ENCODE measurements at regions not wholly inside any gene's neighbourhood (a gene's known extent, or its start where the extent isn't known, plus 50 kb on each side); places are given as distances from the start of the nearest gene placed in this dataset.

DNA sequence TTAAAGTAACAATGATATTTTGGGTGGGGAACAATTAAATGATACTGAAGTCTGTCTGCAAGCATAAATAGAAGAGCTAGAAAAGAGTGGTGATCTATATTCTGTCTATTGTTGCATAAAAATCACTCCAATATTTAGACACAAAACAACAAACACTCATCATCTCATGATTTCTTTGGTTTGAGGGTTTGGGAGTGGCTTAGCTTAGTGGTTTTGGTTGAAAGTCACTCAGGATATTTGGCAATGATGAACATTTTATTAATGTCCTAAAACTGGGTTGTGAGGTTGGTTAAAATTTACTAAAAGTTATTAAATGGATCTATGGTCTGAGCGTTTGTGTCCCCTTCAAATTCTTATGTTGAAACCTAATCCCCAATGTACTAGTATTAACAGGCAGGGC is 54.7 kb upstream of the EGFR start:
- no peaks in the 10 kb centered on the region; the same call in 1 of the 2 replicates for H3K27me3 ChIP-seq (ENCODE audit: control insufficient read depth, insufficient read depth, low read length)
- H3K4me2 ChIP-seq (ENCODE audit: low read depth, low read length): no peak overlapping the region
- no peak overlapping the region for H2AK5ac ChIP-seq (ENCODE audit: low read depth, low read length)
- DNase-seq (no peak), ATAC-seq (ENCODE audit: low read depth) (no peak)
- no peak overlapping the region for H3K14ac ChIP-seq (replicated peaks; ENCODE audit: low read depth, low read length)
- H2AFZ ChIP-seq (replicated peaks; ENCODE audit: low read length, poor library complexity): no peak overlapping the region
- H2BK120ac ChIP-seq (ENCODE audit: low read depth, low read length): no peak overlapping the region
- H4K5ac ChIP-seq (ENCODE audit: low read depth, low read length): no peak overlapping the region
- POLR2A ChIA-PET (ENCODE audit: unreplicated experiment): no interaction called here
- peaks cover 5% of the 10 kb centered on the region for H3K4me1 ChIP-seq (ENCODE audit: control insufficient read depth, insufficient read depth, low read length)
- no peak overlapping the region for H3K23ac ChIP-seq (ENCODE audit: low read depth, low read length)
- WGBS, 2 experiments (ENCODE audit: extremely low coverage in 2 of 2, insufficient read length in 1 of 2): no CpG with 5 or more reads among the region's 1 CpG
- no peak overlapping the region for H3K4me3 ChIP-seq (ENCODE audit: insufficient read depth, low read depth, low read length)
- peaks cover 6% of the 10 kb centered on the region for H3K9me3 ChIP-seq (ENCODE audit: control insufficient read depth, insufficient read depth, low read length)
- no peak overlapping the region for H3K27ac ChIP-seq (ENCODE audit: insufficient read depth, low read length)
- intact Hi-C loops (cut with micrococcal nuclease): no loop called here
- H2BK5ac ChIP-seq (ENCODE audit: low read depth, low read length, poor library complexity, severe bottlenecking): no peak overlapping the region
- no peaks in the 10 kb centered on the region for H3K36me3 ChIP-seq (ENCODE audit: control insufficient read depth, insufficient read depth, low read length)
- H3K79me1 ChIP-seq (ENCODE audit: low read depth in 1 of 2, low read length in 2 of 2): no peaks in the 10 kb centered on the region
- BruUV-seq (replicated peaks): no TSS peak
- H3K9me1 ChIP-seq (ENCODE audit: insufficient read depth, low read length): peaks cover 6% of the 10 kb centered on the region; the same call in 1 of the 2 replicates
- no peak overlapping the region for H2AK9ac ChIP-seq (replicated peaks; ENCODE audit: low read depth, low read length, poor library complexity)
- H2BK15ac ChIP-seq (ENCODE audit: low read depth, low read length): no peak overlapping the region
- H4K8ac ChIP-seq (ENCODE audit: low read depth in 2 of 2, low read length in 2 of 2): no peak overlapping the region
- CTCF ChIA-PET: no interaction called here
- TF ChIP-seq, protein P1, sequence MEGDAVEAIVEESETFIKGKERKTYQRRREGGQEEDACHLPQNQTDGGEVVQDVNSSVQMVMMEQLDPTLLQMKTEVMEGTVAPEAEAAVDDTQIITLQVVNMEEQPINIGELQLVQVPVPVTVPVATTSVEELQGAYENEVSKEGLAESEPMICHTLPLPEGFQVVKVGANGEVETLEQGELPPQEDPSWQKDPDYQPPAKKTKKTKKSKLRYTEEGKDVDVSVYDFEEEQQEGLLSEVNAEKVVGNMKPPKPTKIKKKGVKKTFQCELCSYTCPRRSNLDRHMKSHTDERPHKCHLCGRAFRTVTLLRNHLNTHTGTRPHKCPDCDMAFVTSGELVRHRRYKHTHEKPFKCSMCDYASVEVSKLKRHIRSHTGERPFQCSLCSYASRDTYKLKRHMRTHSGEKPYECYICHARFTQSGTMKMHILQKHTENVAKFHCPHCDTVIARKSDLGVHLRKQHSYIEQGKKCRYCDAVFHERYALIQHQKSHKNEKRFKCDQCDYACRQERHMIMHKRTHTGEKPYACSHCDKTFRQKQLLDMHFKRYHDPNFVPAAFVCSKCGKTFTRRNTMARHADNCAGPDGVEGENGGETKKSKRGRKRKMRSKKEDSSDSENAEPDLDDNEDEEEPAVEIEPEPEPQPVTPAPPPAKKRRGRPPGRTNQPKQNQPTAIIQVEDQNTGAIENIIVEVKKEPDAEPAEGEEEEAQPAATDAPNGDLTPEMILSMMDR (conservative IDR thresholded peaks at IDR 0.05; ENCODE audit: low read depth, low read length): no peak
- TF ChIP-seq SMC3 (IDR thresholded peaks at IDR 0.05; ENCODE audit: low read depth, low read length): no peak
- no peak for TF ChIP-seq MAZ (IDR thresholded peaks at IDR 0.05; ENCODE audit: borderline replicate concordance, low read depth, low read length)
- TF ChIP-seq, protein P2, sequence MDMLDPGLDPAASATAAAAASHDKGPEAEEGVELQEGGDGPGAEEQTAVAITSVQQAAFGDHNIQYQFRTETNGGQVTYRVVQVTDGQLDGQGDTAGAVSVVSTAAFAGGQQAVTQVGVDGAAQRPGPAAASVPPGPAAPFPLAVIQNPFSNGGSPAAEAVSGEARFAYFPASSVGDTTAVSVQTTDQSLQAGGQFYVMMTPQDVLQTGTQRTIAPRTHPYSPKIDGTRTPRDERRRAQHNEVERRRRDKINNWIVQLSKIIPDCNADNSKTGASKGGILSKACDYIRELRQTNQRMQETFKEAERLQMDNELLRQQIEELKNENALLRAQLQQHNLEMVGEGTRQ (IDR thresholded peaks at IDR 0.05; ENCODE audit: low read depth, low read length): no peak
- TF ChIP-seq RFX5 (IDR thresholded peaks at IDR 0.05; ENCODE audit: low read depth, low read length): no peak
- TF ChIP-seq MXI1 (IDR thresholded peaks at IDR 0.05; ENCODE audit: borderline replicate concordance, low read depth, low read length): no peak
- H4K91ac ChIP-seq (ENCODE audit: insufficient read depth, low read depth, low read length): no peak overlapping the region
- dilution Hi-C loops (cut with HindIII; ENCODE audit: low sequenced_read_pairs, unreplicated experiment): loop anchor here (5.0 kb wide), 1 partner anchor 33 kb away; no protein-coding TSS in a partner anchor
- H3K56ac ChIP-seq (ENCODE audit: extremely low read depth, insufficient read depth, low read length): no peak overlapping the region
- H3K18ac ChIP-seq (ENCODE audit: low read depth, low read length): no peak overlapping the region
- no peak overlapping the region for H3K4ac ChIP-seq (ENCODE audit: low read depth, low read length)
- no peaks in the 10 kb centered on the region for H4K20me1 ChIP-seq (ENCODE audit: insufficient read depth, low read length)
- in situ Hi-C loops (cut with MboI; ENCODE audit: low sequenced_read_pairs): no loop called here
- H2BK20ac ChIP-seq (ENCODE audit: low read depth, low read length): no peak overlapping the region
- H3K9ac ChIP-seq (ENCODE audit: low read depth, low read length): no peak overlapping the region

All from IMR-90 (cell line).